Spleen (tissue), 7 donors: ENCODE measurements at regions not wholly inside any gene's neighbourhood (a gene's known extent, or its start where the extent isn't known, plus 50 kb on each side); places are given as distances from the start of the nearest gene placed in this dataset.

Experiments
- POLR2AphosphoS5 ChIP-seq, 3 donors: sonication (generic); formaldehyde crosslinking; IDR thresholded peaks; one replicate each; pipeline ENCODE4 v1.5.1; 2017; ENCODE audit warnings: antibody characterized with exemption in 3 of 3
- TF ChIP-seq, protein P1 (sequence below), 11 experiments: fragments of 200-600 bp in 7 of 11; fragments of 450-650 bp in 4 of 11; sonication (generic) in 4 of 11; IDR thresholded peaks in 8 of 11; conservative IDR thresholded peaks in 3 of 11; 1 replicate in 7 of 11; 2 replicates in 4 of 11; pipeline versions ENCODE4 v1.4.0 to v1.8.0; 2016 to 2021; ENCODE audit warnings: antibody characterized with exemption in 11 of 11, inconsistent platforms in 4 of 11, mild to moderate bottlenecking in 1 of 11
- donor health status: DM: no; HTN: no; CAD: no; lungs with moderate emphysema.
- donor health status: DM: no; HTN: no; CAD: no.
- donor health status: DM: no; HTN: no; CAD: no.

DNA sequence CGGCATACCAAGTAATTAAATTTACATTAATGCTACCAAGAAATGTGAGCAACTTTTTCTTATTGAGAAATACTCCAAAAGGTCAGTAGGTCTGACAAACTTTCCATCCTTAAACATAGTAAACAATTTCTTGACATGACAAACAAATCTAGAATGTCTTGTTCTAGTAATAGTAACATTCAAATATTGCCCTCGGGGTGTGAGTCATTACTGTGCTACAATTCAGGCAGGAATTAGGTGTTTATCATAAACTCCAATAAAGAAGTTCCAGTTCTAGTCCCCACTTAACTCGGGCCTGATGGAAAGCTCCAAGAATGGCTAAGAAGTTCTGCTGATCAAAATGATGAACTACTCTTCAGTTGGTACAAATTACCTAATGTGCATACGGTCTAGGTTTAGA is 235.6 kb upstream of the TUSC1 start:
- TF ChIP-seq, protein P1, sequence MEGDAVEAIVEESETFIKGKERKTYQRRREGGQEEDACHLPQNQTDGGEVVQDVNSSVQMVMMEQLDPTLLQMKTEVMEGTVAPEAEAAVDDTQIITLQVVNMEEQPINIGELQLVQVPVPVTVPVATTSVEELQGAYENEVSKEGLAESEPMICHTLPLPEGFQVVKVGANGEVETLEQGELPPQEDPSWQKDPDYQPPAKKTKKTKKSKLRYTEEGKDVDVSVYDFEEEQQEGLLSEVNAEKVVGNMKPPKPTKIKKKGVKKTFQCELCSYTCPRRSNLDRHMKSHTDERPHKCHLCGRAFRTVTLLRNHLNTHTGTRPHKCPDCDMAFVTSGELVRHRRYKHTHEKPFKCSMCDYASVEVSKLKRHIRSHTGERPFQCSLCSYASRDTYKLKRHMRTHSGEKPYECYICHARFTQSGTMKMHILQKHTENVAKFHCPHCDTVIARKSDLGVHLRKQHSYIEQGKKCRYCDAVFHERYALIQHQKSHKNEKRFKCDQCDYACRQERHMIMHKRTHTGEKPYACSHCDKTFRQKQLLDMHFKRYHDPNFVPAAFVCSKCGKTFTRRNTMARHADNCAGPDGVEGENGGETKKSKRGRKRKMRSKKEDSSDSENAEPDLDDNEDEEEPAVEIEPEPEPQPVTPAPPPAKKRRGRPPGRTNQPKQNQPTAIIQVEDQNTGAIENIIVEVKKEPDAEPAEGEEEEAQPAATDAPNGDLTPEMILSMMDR (IDR thresholded peaks at IDR 0.05 in 8 of 11, conservative IDR thresholded peaks at IDR 0.05 in 3 of 11): no peak
- no peak for TF ChIP-seq POLR2AphosphoS5 (IDR thresholded peaks at IDR 0.05)
